ENCODE measurements at regions not wholly inside any gene's neighbourhood (a gene's known extent, or its start where the extent isn't known, plus 50 kb on each side); places are given as distances from the start of the nearest gene placed in this dataset.

DNA sequence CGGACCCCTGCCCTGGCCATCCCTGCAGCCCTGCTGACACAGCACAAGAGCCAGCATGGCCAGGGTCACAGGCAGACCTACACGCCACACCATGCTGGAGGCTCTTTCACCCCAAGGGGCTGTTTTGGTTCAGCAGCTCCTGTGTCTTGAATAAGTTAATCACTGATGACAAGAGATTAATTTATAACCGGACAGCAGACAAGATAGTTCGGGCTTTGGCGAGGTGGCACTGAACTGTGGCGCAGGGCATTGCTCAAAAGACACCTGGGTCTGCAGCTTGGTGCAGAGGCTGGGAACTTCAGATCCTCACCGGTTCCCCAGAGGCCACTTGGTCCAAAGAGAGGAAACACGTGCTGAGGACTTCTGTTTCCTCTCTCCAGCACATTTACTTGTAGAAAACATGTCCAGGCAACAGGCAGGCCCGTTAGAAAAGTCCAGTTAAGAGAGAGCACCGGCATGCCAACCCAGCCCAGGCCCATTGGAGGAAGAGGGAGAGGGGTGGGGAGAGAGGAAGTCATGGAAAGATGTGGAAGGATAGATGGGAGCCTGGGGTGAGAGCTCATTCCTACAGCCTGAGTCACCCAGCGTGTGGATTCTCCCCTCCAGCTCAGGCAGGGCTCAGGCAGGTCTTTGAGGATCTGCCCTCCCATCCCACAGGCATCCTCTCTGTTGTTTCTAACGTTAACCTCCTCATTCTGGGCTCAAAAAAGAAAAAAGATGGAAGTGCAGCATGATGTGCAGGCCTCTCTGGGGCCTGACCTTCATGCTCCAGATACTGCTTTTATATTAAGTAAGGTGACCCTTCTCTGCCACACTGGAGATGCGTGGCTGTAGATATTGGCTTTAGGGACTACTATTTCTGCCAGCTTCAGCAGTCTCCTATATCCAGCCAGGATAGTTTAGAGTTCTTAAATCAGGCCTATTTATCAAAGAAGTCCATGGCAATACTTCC is 80.0 kb upstream of the HNF1B start:
- Histone ChIP-seq H3K4me3 (no peak overlapping the region), H3K27ac (no peak overlapping the region), H3K4me1 (peaks cover 11% of the 10 kb centered on the region), H3K27me3 (no peaks in the 10 kb centered on the region), H3K36me3 (no peaks in the 10 kb centered on the region), H3K9me3 (no peaks in the 10 kb centered on the region)
- TF ChIP-seq POLR2A (IDR thresholded peaks at IDR 0.05), result no peak
- no peak for TF ChIP-seq EP300 (IDR thresholded peaks at IDR 0.05)
- no peak for TF ChIP-seq POLR2AphosphoS5 (IDR thresholded peaks at IDR 0.05)
- TF ChIP-seq, protein P1, sequence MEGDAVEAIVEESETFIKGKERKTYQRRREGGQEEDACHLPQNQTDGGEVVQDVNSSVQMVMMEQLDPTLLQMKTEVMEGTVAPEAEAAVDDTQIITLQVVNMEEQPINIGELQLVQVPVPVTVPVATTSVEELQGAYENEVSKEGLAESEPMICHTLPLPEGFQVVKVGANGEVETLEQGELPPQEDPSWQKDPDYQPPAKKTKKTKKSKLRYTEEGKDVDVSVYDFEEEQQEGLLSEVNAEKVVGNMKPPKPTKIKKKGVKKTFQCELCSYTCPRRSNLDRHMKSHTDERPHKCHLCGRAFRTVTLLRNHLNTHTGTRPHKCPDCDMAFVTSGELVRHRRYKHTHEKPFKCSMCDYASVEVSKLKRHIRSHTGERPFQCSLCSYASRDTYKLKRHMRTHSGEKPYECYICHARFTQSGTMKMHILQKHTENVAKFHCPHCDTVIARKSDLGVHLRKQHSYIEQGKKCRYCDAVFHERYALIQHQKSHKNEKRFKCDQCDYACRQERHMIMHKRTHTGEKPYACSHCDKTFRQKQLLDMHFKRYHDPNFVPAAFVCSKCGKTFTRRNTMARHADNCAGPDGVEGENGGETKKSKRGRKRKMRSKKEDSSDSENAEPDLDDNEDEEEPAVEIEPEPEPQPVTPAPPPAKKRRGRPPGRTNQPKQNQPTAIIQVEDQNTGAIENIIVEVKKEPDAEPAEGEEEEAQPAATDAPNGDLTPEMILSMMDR (IDR thresholded peaks at IDR 0.05), result no peak
- DNase-seq (ENCODE audit: low spot score in 2 of 2), result no peak
- WGBS, result 39% methylated on average over 13 of the region's 13 CpGs

DNA sequence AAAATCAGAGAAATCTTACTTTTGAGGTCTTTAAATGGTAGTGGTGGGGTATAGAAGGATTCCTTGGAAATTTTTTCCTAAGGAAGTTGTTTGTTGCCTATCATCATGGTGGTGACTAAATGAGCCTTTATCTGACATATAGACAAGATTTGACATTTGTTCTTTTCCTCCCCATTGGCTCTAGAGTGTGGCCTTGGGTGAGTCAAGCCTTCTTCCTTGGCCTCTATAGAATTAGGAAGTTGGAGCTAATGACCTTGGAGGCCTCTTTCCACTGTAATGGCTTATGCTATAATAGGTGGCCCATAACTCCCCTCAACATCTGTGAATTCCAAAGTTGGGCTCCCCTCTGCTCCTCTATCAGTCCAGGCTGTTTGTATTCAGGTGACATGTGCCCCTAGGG is 79.1 kb upstream of the HNF1B start:
- TF ChIP-seq, protein P1 (IDR thresholded peaks at IDR 0.05), result no peak
- TF ChIP-seq POLR2AphosphoS5 (IDR thresholded peaks at IDR 0.05) (no peak), EP300 (IDR thresholded peaks at IDR 0.05) (no peak), POLR2A (IDR thresholded peaks at IDR 0.05) (no peak)
- no peaks in the 10 kb centered on the region for H3K9me3 ChIP-seq
- no peak overlapping the region for H3K4me3 ChIP-seq
- no peaks in the 10 kb centered on the region for H3K27me3 ChIP-seq
- peaks cover 11% of the 10 kb centered on the region for H3K4me1 ChIP-seq
- H3K27ac ChIP-seq, result no peak overlapping the region
- no peak for DNase-seq (ENCODE audit: low spot score in 2 of 2)
- H3K36me3 ChIP-seq, result no peaks in the 10 kb centered on the region

DNA sequence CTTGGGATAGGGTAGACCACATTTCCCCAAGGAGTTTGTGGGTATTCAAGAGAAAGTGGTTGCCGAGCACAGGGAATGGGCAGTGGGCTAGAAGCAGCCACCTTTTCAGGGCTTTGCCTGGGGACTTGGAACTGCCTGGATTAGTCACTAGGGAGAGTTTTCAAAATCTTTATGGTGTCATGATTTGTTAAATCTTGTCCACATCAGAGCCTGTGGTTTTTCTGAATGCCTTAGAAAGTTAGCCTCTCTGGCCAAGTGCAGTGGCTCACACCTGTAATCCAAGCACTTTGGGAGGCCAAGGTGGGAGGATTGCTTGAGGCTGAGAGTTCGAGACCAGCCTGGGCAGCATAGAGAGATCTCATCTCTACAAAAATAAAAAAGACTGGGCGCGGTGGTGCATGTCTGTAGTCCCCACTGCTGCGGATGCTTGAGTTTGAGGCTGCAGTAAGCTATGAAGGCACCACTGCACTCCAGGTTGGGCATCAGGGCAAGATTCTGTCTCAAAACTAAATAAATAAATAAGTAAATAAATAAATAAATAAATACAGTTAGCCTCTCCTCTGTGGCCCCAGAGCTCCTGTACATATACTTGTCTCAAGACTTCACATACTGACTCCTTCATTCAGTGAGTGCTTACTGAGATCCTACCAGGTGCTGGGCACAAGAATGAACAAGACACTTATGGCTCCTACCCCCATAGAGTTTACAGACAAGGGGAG is 76.3 kb upstream of the HNF1B start:
- H3K4me1 ChIP-seq, result peaks cover 5% of the 10 kb centered on the region
- H3K36me3 ChIP-seq, result no peaks in the 10 kb centered on the region
- peak in 1 of 2 donors; percentile 59 for DNase-seq (ENCODE audit: low spot score in 2 of 2)
- H3K9me3 ChIP-seq, result no peaks in the 10 kb centered on the region
- 81% methylated on average over 5 of the region's 5 CpGs for WGBS
- no peak for TF ChIP-seq POLR2AphosphoS5 (IDR thresholded peaks at IDR 0.05)
- no peak for TF ChIP-seq POLR2A (IDR thresholded peaks at IDR 0.05)
- TF ChIP-seq, protein P1 (IDR thresholded peaks at IDR 0.05), result no peak
- no peak for TF ChIP-seq EP300 (IDR thresholded peaks at IDR 0.05)
- H3K27me3 ChIP-seq, result no peaks in the 10 kb centered on the region
- no peak overlapping the region for H3K27ac ChIP-seq
- no peak overlapping the region for H3K4me3 ChIP-seq

DNA sequence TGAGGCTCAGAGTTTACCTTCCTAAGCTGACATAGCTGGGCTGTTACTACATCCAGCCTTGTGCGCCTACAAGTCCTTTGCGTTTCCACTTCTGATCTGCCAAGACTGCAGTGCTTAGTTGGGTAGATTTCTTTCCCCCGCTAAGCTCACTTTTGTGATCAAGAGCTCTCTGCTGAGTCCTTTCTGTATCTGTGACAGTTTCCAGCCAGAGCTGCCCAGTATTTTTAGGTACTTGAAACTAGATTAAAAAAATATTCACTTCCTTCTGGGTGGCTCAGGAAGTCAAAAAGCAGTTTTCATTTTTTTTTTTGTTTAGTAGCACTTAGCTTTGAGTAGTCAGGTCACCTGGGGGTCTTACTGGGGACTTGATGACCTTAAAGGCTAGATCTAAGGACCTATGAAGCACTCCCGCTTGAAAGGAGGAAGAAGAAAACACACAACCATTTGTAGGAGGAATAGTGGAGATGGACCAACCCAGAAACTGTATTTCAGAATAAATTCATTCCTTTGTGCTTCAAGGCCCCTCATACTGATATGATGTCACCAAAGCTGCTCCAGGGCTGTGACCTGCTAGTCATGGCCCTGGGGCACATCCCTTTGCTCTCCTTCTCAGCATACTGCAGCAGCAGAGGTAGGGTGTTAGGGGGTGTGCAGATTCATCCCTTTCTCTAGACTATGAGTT is 75.6 kb upstream of the HNF1B start:
- Histone ChIP-seq H3K4me1 (peaks cover 5% of the 10 kb centered on the region), H3K27me3 (no peaks in the 10 kb centered on the region), H3K36me3 (no peaks in the 10 kb centered on the region), H3K4me3 (no peak overlapping the region), H3K9me3 (no peaks in the 10 kb centered on the region), H3K27ac (no peak overlapping the region)
- WGBS, result 69% methylated on average over 4 of the region's 4 CpGs
- TF ChIP-seq, protein P1 (IDR thresholded peaks at IDR 0.05), result no peak
- TF ChIP-seq POLR2A (IDR thresholded peaks at IDR 0.05), result no peak
- TF ChIP-seq EP300 (IDR thresholded peaks at IDR 0.05), result no peak
- TF ChIP-seq POLR2AphosphoS5 (IDR thresholded peaks at IDR 0.05), result no peak
- no peak for DNase-seq (ENCODE audit: low spot score in 2 of 2)

Measured in suprapubic skin (tissue), 4 donors.